Natural killer cell (primary cell): ENCODE measurements at regions not wholly inside any gene's neighbourhood (a gene's known extent, or its start where the extent isn't known, plus 50 kb on each side); places are given as distances from the start of the nearest gene placed in this dataset.

Source experiments
- ATAC-seq, 3 donors: fragments of 150-1000 bp in 2 of 3; fragments of 200-7000 bp in 1 of 3; cut with Tn5 transposase; 1 replicate in 1 of 3; 2 replicates in 2 of 3; pipeline ENCODE4 v1.10.0; 2021; ENCODE audit warnings: mild to moderate bottlenecking in 2 of 3, moderate library complexity in 2 of 3
- DNase-seq, 2 donors: peaks; one replicate each; pipeline versions ENCODE4 v3.0.0 to v3.0.0-alpha.2; 2013 to 2021; ENCODE audit warnings: mixed read lengths in 1 of 2
- H3K27ac ChIP-seq: one replicate; pipeline ENCODE4 v1.5.1; 2013; ENCODE audit warnings: mild to moderate bottlenecking, low read length
- H3K27me3 ChIP-seq: one replicate; pipeline ENCODE4 v1.6.1; 2013; ENCODE audit warnings: low read length; ENCODE audit not compliant: control insufficient read depth, insufficient read depth
- H3K36me3 ChIP-seq: one replicate; pipeline ENCODE4 v1.6.1; 2013; ENCODE audit warnings: low read length; ENCODE audit not compliant: control insufficient read depth, insufficient read depth
- H3K4me1 ChIP-seq: one replicate; pipeline ENCODE4 v1.6.1; 2013; ENCODE audit warnings: low read length; ENCODE audit not compliant: control insufficient read depth, insufficient read depth
- H3K4me3 ChIP-seq: one replicate; pipeline ENCODE4 v1.5.1; 2013; ENCODE audit warnings: low read length
- H3K9me3 ChIP-seq: one replicate; pipeline ENCODE4 v1.6.1; 2013; ENCODE audit warnings: low read length; ENCODE audit not compliant: control insufficient read depth, insufficient read depth
- H3K27ac Mint-ChIP-seq, 2 donors: one replicate each; pipeline ENCODE4 v1.8.0; 2022; ENCODE audit warnings: mild to moderate bottlenecking in 2 of 2, mixed read lengths in 2 of 2, moderate library complexity in 1 of 2
- H3K27me3 Mint-ChIP-seq, 2 donors: one replicate each; pipeline ENCODE4 v1.8.0; 2022; ENCODE audit warnings: low read depth in 2 of 2, mixed read lengths in 2 of 2
- H3K36me3 Mint-ChIP-seq: one replicate; pipeline ENCODE4 v1.8.0; 2022; ENCODE audit warnings: mixed read lengths
- H3K4me1 Mint-ChIP-seq, 2 donors: one replicate each; pipeline ENCODE4 v1.8.0; 2022; ENCODE audit warnings: mixed read lengths in 2 of 2
- H3K4me3 Mint-ChIP-seq: one replicate; pipeline ENCODE4 v1.8.0; 2022; ENCODE audit warnings: mild to moderate bottlenecking, moderate library complexity, mixed read lengths
- H3K9me3 Mint-ChIP-seq, 2 donors: one replicate each; pipeline ENCODE4 v1.8.0; 2022; ENCODE audit warnings: mixed read lengths in 2 of 2
- CTCF ChIP-seq: fragments of 200-600 bp; IDR thresholded peaks from one replicate; pipeline ENCODE4 v1.8.0; 2022; ENCODE audit warnings: antibody characterized with exemption
- WGBS: methylation state at CpG from one replicate; pipeline ENCODE4 v1.1.7; 2013; ENCODE audit warnings: missing lambda C conversion rate; ENCODE audit not compliant: insufficient coverage; 5-methylcytosine and 5-hydroxymethylcytosine counted together
- intact Hi-C: fragments of 100-400 bp; cut with micrococcal nuclease; formaldehyde crosslinking; loops from one replicate; pipeline ENCODE4 v1.14.2; 2022

GRCh38 chr3:197366301-197367044 lies 68.1 kb upstream of the DLG1 start:
- 87% methylated on average over 11 of the region's 13 CpGs for WGBS
- Mint-ChIP-seq H3K9me3 (no peaks in the 10 kb centered on the region), H3K27me3 (peaks cover 17 to 23% of the 10 kb centered on the region in 2 donors), H3K4me3 (no peak overlapping the region), H3K36me3 (no peaks in the 10 kb centered on the region), H3K27ac (no peak overlapping the region), H3K4me1 (no peaks in the 10 kb centered on the region)
- Histone ChIP-seq H3K27me3 (no peaks in the 10 kb centered on the region), H3K27ac (no peak overlapping the region), H3K4me3 (no peak overlapping the region), H3K36me3 (no peaks in the 10 kb centered on the region), H3K9me3 (no peaks in the 10 kb centered on the region), H3K4me1 (no peaks in the 10 kb centered on the region)
- DNase-seq = no peak
- no peak for TF ChIP-seq CTCF
- ATAC-seq = no peak
- intact Hi-C loops = no loop called here

- no peak for TF ChIP-seq CTCF
- H3K27me3 ChIP-seq = no peaks in the 10 kb centered on the region
- no peaks in the 10 kb centered on the region for H3K36me3 Mint-ChIP-seq
- no peaks in the 10 kb centered on the region for H3K9me3 ChIP-seq
- H3K36me3 ChIP-seq = no peaks in the 10 kb centered on the region
- no peaks in the 10 kb centered on the region for H3K9me3 Mint-ChIP-seq
- DNase-seq = no peak
- no peak overlapping the region for H3K27ac Mint-ChIP-seq
- no peaks in the 10 kb centered on the region for H3K4me1 Mint-ChIP-seq
- no peaks in the 10 kb centered on the region for H3K4me1 ChIP-seq
- no peak overlapping the region for H3K4me3 ChIP-seq
- peaks cover 17 to 29% of the 10 kb centered on the region in 2 donors for H3K27me3 Mint-ChIP-seq
- no peak for ATAC-seq
- H3K27ac ChIP-seq = no peak overlapping the region
- intact Hi-C loops = no loop called here
- no peak overlapping the region for H3K4me3 Mint-ChIP-seq
- 91% methylated on average over 3 of the region's 4 CpGs for WGBS
Measured at GRCh38 chr3:197365586-197365985, 67.2 kb upstream of the DLG1 start.

GRCh38 chr3:197364410-197365071 lies 66.1 kb upstream of the DLG1 start:
- H3K27me3 Mint-ChIP-seq = peaks cover 17 to 29% of the 10 kb centered on the region in 2 donors
- no peak for TF ChIP-seq CTCF
- no peak for ATAC-seq
- H3K4me1 Mint-ChIP-seq = no peaks in the 10 kb centered on the region
- Histone ChIP-seq H3K9me3 (peaks cover 3% of the 10 kb centered on the region), H3K27me3 (no peaks in the 10 kb centered on the region), H3K36me3 (no peaks in the 10 kb centered on the region), H3K4me1 (no peaks in the 10 kb centered on the region), H3K4me3 (no peak overlapping the region), H3K27ac (no peak overlapping the region)
- intact Hi-C loops = no loop called here
- H3K27ac Mint-ChIP-seq = no peak overlapping the region
- no peaks in the 10 kb centered on the region for H3K36me3 Mint-ChIP-seq
- DNase-seq = no peak
- no peak overlapping the region for H3K4me3 Mint-ChIP-seq
- WGBS = 70% methylated on average over 9 of the region's 9 CpGs
- H3K9me3 Mint-ChIP-seq = peaks cover under 1% of the 10 kb centered on the region in 2 donors
